HUES6 (cell line): ENCODE measurements at regions not wholly inside any gene's neighbourhood (a gene's known extent, or its start where the extent isn't known, plus 50 kb on each side); places are given as distances from the start of the nearest gene placed in this dataset.

Experiments used
- H3K27ac ChIP-seq: 2 replicates; pipeline ENCODE4 v1.7.0; 2013; ENCODE audit warnings: low read depth, mild to moderate bottlenecking, low read length, inconsistent platforms
- H3K27me3 ChIP-seq: 2 replicates; pipeline ENCODE4 v1.6.1; 2013; ENCODE audit warnings: low read length; ENCODE audit not compliant: control insufficient read depth, insufficient read depth
- H3K36me3 ChIP-seq: 2 replicates; pipeline ENCODE4 v1.6.1; 2013; ENCODE audit warnings: low read length; ENCODE audit not compliant: control insufficient read depth, insufficient read depth
- H3K4me1 ChIP-seq: 2 replicates; pipeline ENCODE4 v1.6.1; 2013; ENCODE audit warnings: low read length; ENCODE audit not compliant: control insufficient read depth, insufficient read depth
- H3K4me3 ChIP-seq: 2 replicates; pipeline ENCODE4 v1.5.1; 2013; ENCODE audit warnings: low read depth, low read length
- H3K9ac ChIP-seq: one replicate; pipeline ENCODE4 v1.6.1; 2013; ENCODE audit warnings: mild to moderate bottlenecking, low read length
- H3K9me3 ChIP-seq: 2 replicates; pipeline ENCODE4 v1.6.1; 2013; ENCODE audit warnings: low read depth, low read length; ENCODE audit not compliant: control insufficient read depth, insufficient read depth

DNA sequence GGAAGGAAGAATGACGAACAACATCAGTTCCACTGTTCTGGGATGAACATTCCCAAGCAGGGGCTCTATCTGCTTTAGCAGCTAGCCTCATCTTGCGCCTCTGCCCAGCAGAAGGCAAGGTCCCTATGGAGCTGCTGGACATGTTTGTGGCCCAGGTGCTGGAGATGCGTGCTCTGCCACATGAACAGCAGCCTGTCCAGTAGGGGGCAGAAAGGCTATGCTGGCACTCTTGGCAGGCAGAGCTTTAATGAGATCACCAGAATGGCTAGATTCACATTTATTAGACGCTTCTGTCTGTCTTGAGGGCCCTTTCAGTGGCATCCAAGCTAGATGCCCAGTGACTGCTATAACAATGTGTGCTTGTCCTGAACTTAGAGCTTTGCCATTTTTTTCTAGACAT is 1826.0 kb downstream of the STIM2 start:
- no peaks in the 10 kb centered on the region for H3K9me3 ChIP-seq
- no peak overlapping the region for H3K4me3 ChIP-seq
- no peak overlapping the region for H3K27ac ChIP-seq
- peaks cover 15% of the 10 kb centered on the region for H3K4me1 ChIP-seq
- no peaks in the 10 kb centered on the region for H3K27me3 ChIP-seq
- H3K9ac ChIP-seq: no peak overlapping the region
- no peaks in the 10 kb centered on the region for H3K36me3 ChIP-seq

DNA sequence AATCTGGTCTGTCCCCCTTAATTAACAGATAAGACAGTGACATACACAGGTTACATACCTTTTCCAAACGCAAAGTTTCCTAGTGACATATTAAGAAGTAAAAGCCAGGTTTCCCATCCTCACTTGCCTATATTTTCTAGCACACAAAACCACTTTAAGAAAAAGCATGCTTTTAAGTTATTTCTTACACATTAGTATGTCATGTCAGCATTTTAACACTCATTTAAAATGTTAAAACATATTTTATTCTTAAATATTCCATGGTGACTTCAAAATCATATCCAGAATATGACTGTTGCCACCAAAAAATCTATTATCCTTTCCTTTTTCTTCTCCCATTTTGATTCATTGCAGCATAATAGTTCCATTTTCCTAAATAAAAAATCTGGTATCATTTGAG is 1830.2 kb downstream of the STIM2 start:
- H3K36me3 ChIP-seq: no peaks in the 10 kb centered on the region
- H3K9me3 ChIP-seq: no peaks in the 10 kb centered on the region
- no peak overlapping the region for H3K27ac ChIP-seq
- H3K9ac ChIP-seq: no peak overlapping the region
- no peaks in the 10 kb centered on the region for H3K27me3 ChIP-seq
- no peaks in the 10 kb centered on the region for H3K4me1 ChIP-seq
- no peak overlapping the region for H3K4me3 ChIP-seq

DNA sequence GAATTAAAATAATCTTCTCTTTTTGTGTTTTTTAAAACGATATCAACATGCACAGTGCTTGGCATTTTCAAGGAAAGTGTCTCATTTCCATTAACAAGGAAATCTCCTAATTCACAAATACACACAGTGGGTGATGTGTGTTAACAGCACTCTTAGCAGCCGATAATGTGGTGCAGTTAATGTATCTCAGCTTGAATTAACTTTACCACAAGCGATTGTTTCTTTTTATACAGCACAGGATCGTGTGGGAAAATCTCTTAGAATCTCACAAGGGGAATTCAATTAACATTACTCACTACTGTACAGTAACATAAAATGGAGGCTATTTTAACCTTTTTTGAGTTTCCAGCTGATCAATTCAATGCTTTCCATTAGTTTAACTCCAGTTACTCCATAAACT is 1841.9 kb downstream of the STIM2 start:
- H3K4me3 ChIP-seq: no peak overlapping the region

DNA sequence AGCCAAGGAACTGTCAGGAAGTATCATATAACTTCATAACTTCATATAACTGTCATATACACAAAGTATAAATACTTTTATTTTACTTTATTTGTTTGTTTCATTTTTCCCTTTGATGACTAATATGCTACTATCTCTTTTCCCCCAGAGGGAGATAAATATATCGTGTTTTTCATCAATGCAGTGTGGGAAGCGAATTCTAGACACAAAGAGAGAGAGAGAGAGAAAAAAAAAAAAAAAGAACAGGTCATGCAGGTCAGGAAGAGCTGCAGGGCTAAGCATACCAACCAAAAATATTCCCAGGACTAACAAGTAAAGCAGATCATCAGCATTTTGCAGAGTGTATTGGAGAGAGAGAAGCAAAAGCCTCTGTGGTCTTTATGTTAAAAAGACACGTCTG is 1849.2 kb downstream of the STIM2 start:
- Histone ChIP-seq H3K27me3 (no peaks in the 10 kb centered on the region), H3K36me3 (no peaks in the 10 kb centered on the region), H3K4me1 (peaks cover 7% of the 10 kb centered on the region; the same call in 1 of the 2 replicates), H3K9me3 (peaks cover 8% of the 10 kb centered on the region; the same call in 1 of the 2 replicates), H3K4me3 (no peak overlapping the region), H3K27ac (no peak overlapping the region), H3K9ac (no peak overlapping the region)

More for the DNA sequence above, 1841.9 kb downstream of the STIM2 start:
- no peak overlapping the region for H3K27ac ChIP-seq
- H3K36me3 ChIP-seq: no peaks in the 10 kb centered on the region
- H3K9ac ChIP-seq: no peak overlapping the region
- H3K4me1 ChIP-seq: peaks cover 7% of the 10 kb centered on the region; the same call in 1 of the 2 replicates
- H3K27me3 ChIP-seq: no peaks in the 10 kb centered on the region
- H3K9me3 ChIP-seq: no peaks in the 10 kb centered on the region

DNA sequence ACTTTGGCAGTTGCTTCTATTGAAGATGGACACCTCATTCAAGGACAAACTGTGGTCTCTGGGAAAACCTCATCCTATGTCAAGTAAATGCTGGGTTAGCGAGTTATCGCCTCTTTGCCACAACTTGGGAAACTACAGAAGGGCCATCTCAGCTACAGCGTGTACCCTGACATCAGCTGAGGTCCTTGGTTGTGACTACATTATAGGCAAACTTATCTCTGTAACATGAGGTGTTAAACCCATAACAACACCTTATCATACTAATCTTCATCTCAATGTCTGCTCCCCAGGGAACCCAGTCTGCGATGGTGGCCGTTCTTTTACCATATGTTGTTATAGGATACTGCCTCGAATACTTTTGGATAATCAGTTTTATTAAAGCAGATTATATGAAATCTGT is 1862.7 kb downstream of the STIM2 start:
- Histone ChIP-seq H3K27me3 (no peaks in the 10 kb centered on the region), H3K9me3 (no peaks in the 10 kb centered on the region), H3K27ac (no peak overlapping the region), H3K9ac (no peak overlapping the region), H3K36me3 (no peaks in the 10 kb centered on the region), H3K4me1 (no peaks in the 10 kb centered on the region), H3K4me3 (no peak overlapping the region)

DNA sequence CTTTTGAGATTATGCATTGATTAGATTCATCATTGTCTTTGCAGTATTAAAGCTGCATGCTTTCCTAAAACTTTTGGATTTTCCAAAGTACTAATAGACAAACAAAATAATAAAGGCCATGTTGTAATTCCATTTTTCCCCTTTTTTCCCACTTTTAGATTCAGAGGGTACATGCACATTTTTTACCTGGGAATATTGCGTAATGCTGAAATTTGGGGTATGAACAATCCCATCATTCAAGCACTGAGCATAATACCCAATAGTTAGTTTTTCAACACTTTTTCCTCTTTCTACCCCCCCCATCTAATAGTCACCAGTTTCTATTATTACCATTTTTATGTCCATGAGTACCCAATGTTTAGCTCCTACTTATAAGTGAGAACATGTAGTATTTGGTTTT is 1863.6 kb downstream of the STIM2 start:
- Histone ChIP-seq H3K4me3 (no peak overlapping the region), H3K27ac (no peak overlapping the region), H3K36me3 (no peaks in the 10 kb centered on the region), H3K4me1 (no peaks in the 10 kb centered on the region), H3K27me3 (no peaks in the 10 kb centered on the region), H3K9me3 (no peaks in the 10 kb centered on the region), H3K9ac (no peak overlapping the region)

DNA sequence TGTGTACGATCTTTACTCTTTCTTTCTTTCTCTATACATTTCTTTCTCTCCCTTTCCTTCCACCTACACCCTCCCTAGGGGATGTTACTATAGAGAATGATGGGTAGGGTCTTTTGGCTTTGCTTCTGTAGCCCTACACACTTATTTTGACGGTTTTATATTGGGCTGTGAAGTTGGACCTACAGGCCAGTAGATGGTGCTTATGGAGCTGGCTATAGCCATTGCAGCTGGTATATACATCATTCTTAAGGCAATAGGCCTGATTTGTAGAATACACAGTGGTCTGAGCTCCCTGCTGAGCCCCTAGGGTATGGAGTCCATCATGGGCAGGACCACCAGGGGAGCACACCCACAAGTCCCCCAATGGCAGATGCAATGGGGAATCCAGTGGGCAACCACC is 1869.7 kb downstream of the STIM2 start:
- Histone ChIP-seq H3K4me1 (no peaks in the 10 kb centered on the region), H3K9ac (no peak overlapping the region), H3K27ac (no peak overlapping the region), H3K4me3 (no peak overlapping the region), H3K9me3 (no peaks in the 10 kb centered on the region), H3K27me3 (no peaks in the 10 kb centered on the region), H3K36me3 (no peaks in the 10 kb centered on the region)

DNA sequence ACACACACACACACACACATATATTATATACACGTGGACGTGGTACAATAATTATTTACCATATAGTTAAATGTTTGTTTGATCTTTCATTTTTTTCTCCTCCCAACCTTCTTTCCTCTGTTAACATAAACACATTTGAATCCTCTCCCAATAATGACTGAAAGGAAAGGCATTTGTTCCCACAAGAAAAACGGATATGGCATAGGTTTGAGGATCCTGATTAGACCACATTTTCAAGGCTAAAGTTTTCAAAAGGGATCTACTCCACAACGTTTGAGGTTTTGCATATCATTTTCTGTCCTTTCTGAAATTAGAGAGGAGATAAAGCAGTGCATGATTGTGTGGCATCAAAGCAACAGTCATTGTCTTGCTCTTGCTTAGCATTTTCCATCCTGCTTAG is 1883.4 kb downstream of the STIM2 start:
- H3K9me3 ChIP-seq: no peaks in the 10 kb centered on the region
- no peak overlapping the region for H3K9ac ChIP-seq

DNA sequence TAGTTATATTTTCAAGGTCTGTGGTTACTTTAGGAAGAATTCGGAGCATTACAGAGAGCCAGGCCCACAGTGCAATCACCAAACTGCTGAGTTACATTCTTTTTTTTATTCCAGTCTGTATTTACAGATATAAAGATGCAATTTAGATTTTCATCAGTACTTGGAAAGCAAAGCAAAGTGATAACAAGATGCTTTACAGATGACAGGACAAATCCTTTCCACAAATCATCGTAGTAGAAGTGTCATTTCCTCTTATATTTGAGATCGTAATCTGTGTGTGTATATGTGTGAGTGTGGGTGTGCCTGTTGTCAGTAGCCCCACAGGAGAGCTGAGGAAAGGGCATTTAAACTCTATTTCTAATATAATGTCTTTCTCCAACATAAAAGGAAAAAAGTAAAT is 1893.7 kb downstream of the STIM2 start:
- H3K9me3 ChIP-seq: no peaks in the 10 kb centered on the region
- H3K36me3 ChIP-seq: no peaks in the 10 kb centered on the region
- no peak overlapping the region for H3K4me3 ChIP-seq
- no peak overlapping the region for H3K9ac ChIP-seq
- H3K4me1 ChIP-seq: peaks cover 20% of the 10 kb centered on the region
- H3K27me3 ChIP-seq: no peaks in the 10 kb centered on the region
- H3K27ac ChIP-seq: no peak overlapping the region

More for the DNA sequence above, 1883.4 kb downstream of the STIM2 start:
- Histone ChIP-seq H3K4me3 (no peak overlapping the region), H3K27ac (no peak overlapping the region), H3K36me3 (no peaks in the 10 kb centered on the region), H3K4me1 (no peaks in the 10 kb centered on the region), H3K27me3 (no peaks in the 10 kb centered on the region)

DNA sequence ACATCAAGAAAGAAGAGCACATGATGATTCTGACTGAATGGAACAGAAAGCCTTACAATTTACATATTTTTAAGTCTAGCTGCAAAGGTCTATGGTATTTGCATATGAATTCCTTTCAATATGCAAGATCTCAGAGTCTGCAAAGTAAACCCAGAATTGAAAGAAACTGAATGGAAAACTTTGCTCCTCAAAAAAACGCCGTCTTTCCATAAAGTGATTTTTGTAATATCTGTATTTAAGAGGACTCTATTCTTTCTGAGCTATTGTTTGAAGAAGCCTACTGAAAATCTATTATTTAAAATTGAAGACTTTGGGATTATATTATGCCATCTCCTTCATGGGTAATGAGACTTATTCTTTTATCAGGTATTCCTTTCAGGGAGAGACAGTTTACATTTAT is 1894.4 kb downstream of the STIM2 start:
- Histone ChIP-seq H3K36me3 (no peaks in the 10 kb centered on the region), H3K9me3 (no peaks in the 10 kb centered on the region), H3K4me3 (no peak overlapping the region), H3K9ac (no peak overlapping the region), H3K27me3 (no peaks in the 10 kb centered on the region), H3K4me1 (peaks cover 20% of the 10 kb centered on the region), H3K27ac (no peak overlapping the region)

DNA sequence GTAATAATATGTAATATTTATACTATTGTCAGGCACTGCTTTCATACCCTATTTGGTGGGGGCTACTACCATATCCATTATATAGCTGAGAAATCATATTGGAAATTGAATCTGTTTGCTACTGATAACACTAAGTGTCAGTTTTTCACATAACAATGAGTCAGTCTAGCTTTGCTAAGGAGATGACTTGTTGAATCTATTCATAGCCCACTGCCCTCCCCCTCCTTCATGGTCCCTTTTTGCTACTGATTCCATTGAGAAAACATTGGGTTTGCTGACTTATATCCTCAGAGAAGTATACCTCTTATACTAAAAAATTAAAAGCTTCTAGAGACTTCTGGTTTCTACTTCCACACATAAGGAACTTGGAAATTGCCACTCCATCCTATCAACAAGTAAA is 1898.4 kb downstream of the STIM2 start:
- peaks cover 10% of the 10 kb centered on the region for H3K4me1 ChIP-seq
- H3K27ac ChIP-seq: no peak overlapping the region
- H3K27me3 ChIP-seq: no peaks in the 10 kb centered on the region
- H3K36me3 ChIP-seq: no peaks in the 10 kb centered on the region
- H3K9me3 ChIP-seq: no peaks in the 10 kb centered on the region
- H3K4me3 ChIP-seq: no peak overlapping the region
- H3K9ac ChIP-seq: no peak overlapping the region

DNA sequence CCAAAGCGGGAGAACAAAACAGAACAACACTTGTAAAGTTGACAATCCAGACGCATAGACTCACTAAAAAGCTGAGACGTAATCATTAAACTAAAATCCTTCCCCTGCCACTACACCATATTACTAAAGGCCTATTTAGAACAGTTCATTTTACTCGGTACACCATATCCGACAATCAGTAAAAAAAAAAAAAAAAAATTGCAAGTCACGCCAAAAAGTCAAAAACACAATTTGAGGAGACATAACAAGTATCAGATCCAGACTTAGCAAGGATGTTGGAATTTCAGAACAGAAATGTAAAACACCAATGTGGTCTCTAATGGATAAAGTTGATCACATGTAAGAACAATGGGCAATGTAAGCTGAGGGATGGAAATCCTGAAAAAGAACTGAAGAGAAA is 1899.4 kb downstream of the STIM2 start:
- Histone ChIP-seq H3K27me3 (no peaks in the 10 kb centered on the region), H3K4me1 (peaks cover under 1% of the 10 kb centered on the region; the same call in 1 of the 2 replicates), H3K36me3 (no peaks in the 10 kb centered on the region), H3K9ac (no peak overlapping the region), H3K27ac (no peak overlapping the region), H3K4me3 (no peak overlapping the region), H3K9me3 (no peaks in the 10 kb centered on the region)
